ENCODE measurements at regions not wholly inside any gene's neighbourhood (a gene's known extent, or its start where the extent isn't known, plus 50 kb on each side); places are given as distances from the start of the nearest gene placed in this dataset.
"Not testable (repeated sequence)": the region's sequence is repeated elsewhere in the genome, so short reads cannot be mapped to it uniquely, and the experiment has no call there.

- not testable (repeated sequence) for DNase-seq
Measured at GRCh38 chr1:60913708-60914107, 168.7 kb upstream of the NFIA start.

- DNase-seq: no peak
Measured at GRCh38 chr1:60913039-60913438, 169.3 kb upstream of the NFIA start.

- peak in 1 of 2 experiments; percentile 36 for DNase-seq
Measured at GRCh38 chr1:60911966-60912697, 170.2 kb upstream of the NFIA start.

GRCh38 chr1:60908159-60908558, 174.2 kb upstream of the NFIA start:
- DNase-seq: no peak

GRCh38 chr1:60906526-60906925, 175.8 kb upstream of the NFIA start:
- no peak for DNase-seq

- DNase-seq: no peak
Measured at GRCh38 chr1:60906039-60906438, 176.3 kb upstream of the NFIA start.

GRCh38 chr1:60904099-60904851, 178.1 kb upstream of the NFIA start:
- no peak for DNase-seq

GRCh38 chr1:60903591-60903990, 178.8 kb upstream of the NFIA start:
- no peak for DNase-seq

GRCh38 chr1:60899464-60899863, 182.9 kb upstream of the NFIA start:
- no peak for DNase-seq

GRCh38 chr1:60898987-60899386, 183.4 kb upstream of the NFIA start:
- no peak for DNase-seq

GRCh38 chr1:60898413-60898812, 183.9 kb upstream of the NFIA start:
- DNase-seq: no peak

GRCh38 chr1:60896701-60897363, 185.5 kb upstream of the NFIA start:
- DNase-seq: no peak

GRCh38 chr1:60895701-60896100, 186.7 kb upstream of the NFIA start:
- no peak for DNase-seq

- DNase-seq: no peak
Measured at GRCh38 chr1:60895252-60895651, 187.1 kb upstream of the NFIA start.

GRCh38 chr1:60894741-60895140, 187.6 kb upstream of the NFIA start:
- no peak for DNase-seq

- peak; percentile 39 to 68 for DNase-seq
Measured at GRCh38 chr1:60894130-60894529, 188.2 kb upstream of the NFIA start.

GRCh38 chr1:60893136-60893930, 189.0 kb upstream of the NFIA start:
- DNase-seq: no peak

GRCh38 chr1:60891765-60892164, 190.6 kb upstream of the NFIA start:
- no peak for DNase-seq

- DNase-seq: no peak
Measured at GRCh38 chr1:60891281-60891680, 191.1 kb upstream of the NFIA start.

GRCh38 chr1:60890664-60891063, 191.7 kb upstream of the NFIA start:
- DNase-seq: no peak

- no peak for DNase-seq
Measured at GRCh38 chr1:60889709-60890108, 192.7 kb upstream of the NFIA start.

GRCh38 chr1:60888126-60888525, 194.2 kb upstream of the NFIA start:
- no peak for DNase-seq

GRCh38 chr1:60886793-60887331, 195.5 kb upstream of the NFIA start:
- DNase-seq: no peak
